ENCODE measurements at regions not wholly inside any gene's neighbourhood (a gene's known extent, or its start where the extent isn't known, plus 50 kb on each side); places are given as distances from the start of the nearest gene placed in this dataset.

DNA sequence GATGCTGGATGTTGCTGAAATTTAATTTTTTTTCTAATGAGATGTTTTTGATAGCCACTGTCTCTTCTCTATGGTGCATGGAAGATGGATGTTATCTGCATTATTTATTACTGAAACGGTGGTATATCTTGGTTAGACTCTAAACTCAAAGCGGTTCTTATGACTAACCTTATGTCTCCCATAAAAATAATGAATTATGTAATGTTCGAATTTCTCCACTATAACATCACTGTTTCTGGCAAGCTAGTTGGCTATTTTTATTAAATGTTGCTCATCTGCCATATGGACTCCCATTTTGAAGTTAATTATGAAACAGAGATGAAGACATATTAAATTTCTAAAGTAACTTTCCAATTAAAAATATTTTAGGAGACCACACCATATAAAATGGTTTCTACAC is 808.6 kb upstream of the ADGRL4 start:
- no peaks in the 10 kb centered on the region for H3K79me2 ChIP-seq (replicated peaks; ENCODE audit: insufficient read depth, low read length)
- no peaks in the 10 kb centered on the region for H3F3A ChIP-seq (ENCODE audit: insufficient read depth, low read length, poor library complexity, severe bottlenecking)
- no peak overlapping the region for H3K27ac ChIP-seq (ENCODE audit: low read length)
- no peaks in the 10 kb centered on the region for H3K36me3 ChIP-seq (ENCODE audit: insufficient read depth, low read length)
- TF ChIP-seq EZH2 (IDR thresholded peaks at IDR 0.05; ENCODE audit: borderline replicate concordance, insufficient read depth, low read length, poor library complexity, severe bottlenecking) (no peak), SMC3 (conservative IDR thresholded peaks at IDR 0.05; ENCODE audit: poor library complexity) (no peak), EP300 (conservative IDR thresholded peaks at IDR 0.05; ENCODE audit: poor library complexity, severe bottlenecking) (no peak), MXI1 (conservative IDR thresholded peaks at IDR 0.05; ENCODE audit: poor library complexity, severe bottlenecking) (no peak)
- no peak overlapping the region for H3K4me3 ChIP-seq (ENCODE audit: low read length)
- H3K9me3 ChIP-seq (ENCODE audit: low read length) = no peaks in the 10 kb centered on the region
- no peak overlapping the region for H3K4me2 ChIP-seq (ENCODE audit: low read length)
- H3K27me3 ChIP-seq (ENCODE audit: insufficient read depth, low read depth, low read length) = no peaks in the 10 kb centered on the region
- H2AFZ ChIP-seq (ENCODE audit: low read depth, low read length) = no peak overlapping the region
- H3K9me2 ChIP-seq (ENCODE audit: insufficient read depth, low read length) = no peaks in the 10 kb centered on the region
- no peaks in the 10 kb centered on the region for H4K20me1 ChIP-seq (ENCODE audit: insufficient read depth)
- H3K9ac ChIP-seq (ENCODE audit: low read length) = no peak overlapping the region

DNA sequence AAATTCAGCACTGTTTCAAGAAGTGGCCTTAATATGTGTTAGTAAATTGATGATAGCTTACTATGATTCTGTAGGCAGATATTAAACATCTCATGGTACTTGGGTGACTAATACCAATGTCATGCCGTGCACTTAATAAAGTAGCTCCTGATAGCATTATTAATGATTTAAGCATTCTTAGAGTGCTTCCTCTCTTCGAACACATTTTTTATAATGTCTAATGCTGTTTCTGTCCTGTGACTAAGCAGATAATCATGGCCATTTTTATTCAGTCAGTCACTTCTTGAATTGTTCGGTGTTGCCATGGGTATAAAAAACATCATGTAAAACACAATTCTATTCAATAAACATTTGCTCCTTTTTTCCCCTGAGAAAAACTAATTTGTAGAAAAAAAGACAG is 804.6 kb upstream of the ADGRL4 start:
- H3K27ac ChIP-seq (ENCODE audit: low read length) = no peak overlapping the region
- no peak overlapping the region for H3K4me2 ChIP-seq (ENCODE audit: low read length)
- H3K9me2 ChIP-seq (ENCODE audit: insufficient read depth, low read length) = no peaks in the 10 kb centered on the region
- H3K79me2 ChIP-seq (replicated peaks; ENCODE audit: insufficient read depth, low read length) = no peaks in the 10 kb centered on the region
- no peak overlapping the region for H2AFZ ChIP-seq (ENCODE audit: low read depth, low read length)
- H3K4me3 ChIP-seq (ENCODE audit: low read length) = no peak overlapping the region
- no peaks in the 10 kb centered on the region for H3K27me3 ChIP-seq (ENCODE audit: insufficient read depth, low read depth, low read length)
- no peaks in the 10 kb centered on the region for H3K9me3 ChIP-seq (ENCODE audit: low read length)
- no peaks in the 10 kb centered on the region for H4K20me1 ChIP-seq (ENCODE audit: insufficient read depth)
- H3K36me3 ChIP-seq (ENCODE audit: insufficient read depth, low read length) = no peaks in the 10 kb centered on the region
- H3F3A ChIP-seq (ENCODE audit: insufficient read depth, low read length, poor library complexity, severe bottlenecking) = no peaks in the 10 kb centered on the region
- TF ChIP-seq MXI1 (conservative IDR thresholded peaks at IDR 0.05; ENCODE audit: poor library complexity, severe bottlenecking) = no peak
- TF ChIP-seq, protein P1, sequence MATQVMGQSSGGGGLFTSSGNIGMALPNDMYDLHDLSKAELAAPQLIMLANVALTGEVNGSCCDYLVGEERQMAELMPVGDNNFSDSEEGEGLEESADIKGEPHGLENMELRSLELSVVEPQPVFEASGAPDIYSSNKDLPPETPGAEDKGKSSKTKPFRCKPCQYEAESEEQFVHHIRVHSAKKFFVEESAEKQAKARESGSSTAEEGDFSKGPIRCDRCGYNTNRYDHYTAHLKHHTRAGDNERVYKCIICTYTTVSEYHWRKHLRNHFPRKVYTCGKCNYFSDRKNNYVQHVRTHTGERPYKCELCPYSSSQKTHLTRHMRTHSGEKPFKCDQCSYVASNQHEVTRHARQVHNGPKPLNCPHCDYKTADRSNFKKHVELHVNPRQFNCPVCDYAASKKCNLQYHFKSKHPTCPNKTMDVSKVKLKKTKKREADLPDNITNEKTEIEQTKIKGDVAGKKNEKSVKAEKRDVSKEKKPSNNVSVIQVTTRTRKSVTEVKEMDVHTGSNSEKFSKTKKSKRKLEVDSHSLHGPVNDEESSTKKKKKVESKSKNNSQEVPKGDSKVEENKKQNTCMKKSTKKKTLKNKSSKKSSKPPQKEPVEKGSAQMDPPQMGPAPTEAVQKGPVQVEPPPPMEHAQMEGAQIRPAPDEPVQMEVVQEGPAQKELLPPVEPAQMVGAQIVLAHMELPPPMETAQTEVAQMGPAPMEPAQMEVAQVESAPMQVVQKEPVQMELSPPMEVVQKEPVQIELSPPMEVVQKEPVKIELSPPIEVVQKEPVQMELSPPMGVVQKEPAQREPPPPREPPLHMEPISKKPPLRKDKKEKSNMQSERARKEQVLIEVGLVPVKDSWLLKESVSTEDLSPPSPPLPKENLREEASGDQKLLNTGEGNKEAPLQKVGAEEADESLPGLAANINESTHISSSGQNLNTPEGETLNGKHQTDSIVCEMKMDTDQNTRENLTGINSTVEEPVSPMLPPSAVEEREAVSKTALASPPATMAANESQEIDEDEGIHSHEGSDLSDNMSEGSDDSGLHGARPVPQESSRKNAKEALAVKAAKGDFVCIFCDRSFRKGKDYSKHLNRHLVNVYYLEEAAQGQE (IDR thresholded peaks at IDR 0.05; ENCODE audit: borderline replicate concordance) = no peak
- TF ChIP-seq EP300 (conservative IDR thresholded peaks at IDR 0.05; ENCODE audit: poor library complexity, severe bottlenecking) = no peak
- no peak for TF ChIP-seq POLR2AphosphoS5 (IDR thresholded peaks at IDR 0.05)
- H3K9ac ChIP-seq (ENCODE audit: low read length) = no peak overlapping the region

DNA sequence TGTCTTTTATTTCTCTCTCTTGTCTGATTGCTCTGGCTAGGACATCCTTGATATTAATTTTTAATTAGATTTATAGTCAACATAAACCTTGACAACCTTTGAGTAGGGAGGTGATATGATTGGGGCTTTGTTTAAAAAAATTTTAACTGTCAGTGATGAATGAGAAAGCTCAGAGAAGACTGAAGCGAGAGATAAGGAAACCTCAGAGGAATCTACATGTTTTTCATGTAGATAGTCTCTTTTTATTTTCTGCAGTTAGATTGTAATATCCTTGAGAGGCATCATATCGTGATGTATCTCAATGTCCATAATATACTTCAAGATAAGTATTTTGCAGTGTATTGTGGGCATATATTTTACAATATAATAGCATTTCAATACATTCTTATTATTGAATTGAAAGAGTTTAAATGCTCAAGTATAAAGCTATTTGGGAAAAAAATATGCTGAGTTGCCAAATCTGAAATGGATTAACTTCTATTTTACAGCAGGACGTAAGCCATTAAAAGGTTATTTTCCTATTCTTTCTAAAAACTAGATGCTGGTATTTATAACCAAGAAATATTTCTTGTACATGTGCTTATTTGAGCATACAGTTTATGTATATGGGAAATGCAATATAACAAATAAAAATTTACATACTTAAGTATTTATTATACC is 802.4 kb upstream of the ADGRL4 start:
- TF ChIP-seq EP300 (conservative IDR thresholded peaks at IDR 0.05; ENCODE audit: poor library complexity, severe bottlenecking) = no peak
- TF ChIP-seq POLR2AphosphoS5 (IDR thresholded peaks at IDR 0.05) = no peak
- TF ChIP-seq, protein P2, sequence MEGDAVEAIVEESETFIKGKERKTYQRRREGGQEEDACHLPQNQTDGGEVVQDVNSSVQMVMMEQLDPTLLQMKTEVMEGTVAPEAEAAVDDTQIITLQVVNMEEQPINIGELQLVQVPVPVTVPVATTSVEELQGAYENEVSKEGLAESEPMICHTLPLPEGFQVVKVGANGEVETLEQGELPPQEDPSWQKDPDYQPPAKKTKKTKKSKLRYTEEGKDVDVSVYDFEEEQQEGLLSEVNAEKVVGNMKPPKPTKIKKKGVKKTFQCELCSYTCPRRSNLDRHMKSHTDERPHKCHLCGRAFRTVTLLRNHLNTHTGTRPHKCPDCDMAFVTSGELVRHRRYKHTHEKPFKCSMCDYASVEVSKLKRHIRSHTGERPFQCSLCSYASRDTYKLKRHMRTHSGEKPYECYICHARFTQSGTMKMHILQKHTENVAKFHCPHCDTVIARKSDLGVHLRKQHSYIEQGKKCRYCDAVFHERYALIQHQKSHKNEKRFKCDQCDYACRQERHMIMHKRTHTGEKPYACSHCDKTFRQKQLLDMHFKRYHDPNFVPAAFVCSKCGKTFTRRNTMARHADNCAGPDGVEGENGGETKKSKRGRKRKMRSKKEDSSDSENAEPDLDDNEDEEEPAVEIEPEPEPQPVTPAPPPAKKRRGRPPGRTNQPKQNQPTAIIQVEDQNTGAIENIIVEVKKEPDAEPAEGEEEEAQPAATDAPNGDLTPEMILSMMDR (IDR thresholded peaks at IDR 0.05; ENCODE audit: poor library complexity, severe bottlenecking) = no peak
- TF ChIP-seq EZH2 (IDR thresholded peaks at IDR 0.05; ENCODE audit: borderline replicate concordance, insufficient read depth, low read length, poor library complexity, severe bottlenecking) = no peak
- TF ChIP-seq SMC3 (conservative IDR thresholded peaks at IDR 0.05; ENCODE audit: poor library complexity) = no peak
- TF ChIP-seq TAF1 (IDR thresholded peaks at IDR 0.05; ENCODE audit: low read depth) = no peak
- no peak for TF ChIP-seq MXI1 (conservative IDR thresholded peaks at IDR 0.05; ENCODE audit: poor library complexity, severe bottlenecking)
- no peak for TF ChIP-seq RAD21 (conservative IDR thresholded peaks at IDR 0.05)
- TF ChIP-seq, protein P1 (IDR thresholded peaks at IDR 0.05; ENCODE audit: borderline replicate concordance) = no peak
- H2AFZ ChIP-seq (ENCODE audit: low read depth, low read length) = no peak overlapping the region

More for the DNA sequence above, 802.4 kb upstream of the ADGRL4 start:
- no peaks in the 10 kb centered on the region for H3K9me3 ChIP-seq (ENCODE audit: low read length)
- no peak overlapping the region for H3K4me2 ChIP-seq (ENCODE audit: low read length)
- H3K9ac ChIP-seq (ENCODE audit: low read length) = no peak overlapping the region
- no peaks in the 10 kb centered on the region for H3K79me2 ChIP-seq (replicated peaks; ENCODE audit: insufficient read depth, low read length)
- H3K4me3 ChIP-seq (ENCODE audit: low read length) = no peak overlapping the region
- H3F3A ChIP-seq (ENCODE audit: insufficient read depth, low read length, poor library complexity, severe bottlenecking) = no peaks in the 10 kb centered on the region
- H3K27me3 ChIP-seq (ENCODE audit: insufficient read depth, low read depth, low read length) = no peaks in the 10 kb centered on the region
- H3K36me3 ChIP-seq (ENCODE audit: insufficient read depth, low read length) = no peaks in the 10 kb centered on the region
- no peaks in the 10 kb centered on the region for H3K9me2 ChIP-seq (ENCODE audit: insufficient read depth, low read length)
- no peak overlapping the region for H3K27ac ChIP-seq (ENCODE audit: low read length)
- H4K20me1 ChIP-seq (ENCODE audit: insufficient read depth) = no peaks in the 10 kb centered on the region

All from neural cell (in vitro differentiated cells).